HFFc6 (cell line): ENCODE measurements at regions not wholly inside any gene's neighbourhood (a gene's known extent, or its start where the extent isn't known, plus 50 kb on each side); places are given as distances from the start of the nearest gene placed in this dataset.
A peak's percentile ranks its signal among the peaks of the same experiment; 100 is the strongest.

ENCODE experiments used
- DNase-seq: peaks from one replicate; pipeline ENCODE4 v3.0.0-alpha.2; 2018
- H3K27ac Mint-ChIP-seq: 2 replicates; pipeline ENCODE4 v1.8.0; 2020; ENCODE audit warnings: mild to moderate bottlenecking, mixed read lengths
- H3K27me3 Mint-ChIP-seq: 2 replicates; pipeline ENCODE4 v1.8.0; 2021; ENCODE audit warnings: mild to moderate bottlenecking, moderate library complexity, mixed read lengths; ENCODE audit not compliant: insufficient read depth
- H3K36me3 Mint-ChIP-seq: 2 replicates; pipeline ENCODE4 v1.8.0; 2021; ENCODE audit warnings: low read depth, mixed read lengths
- H3K4me1 Mint-ChIP-seq: 2 replicates; pipeline ENCODE4 v1.8.0; 2020; ENCODE audit warnings: low read depth, mixed read lengths
- H3K4me3 Mint-ChIP-seq: 2 replicates; pipeline ENCODE4 v1.8.0; 2020; ENCODE audit warnings: mild to moderate bottlenecking, moderate library complexity, mixed read lengths
- H3K9me3 Mint-ChIP-seq: 2 replicates; pipeline ENCODE4 v1.8.0; 2020; ENCODE audit warnings: mild to moderate bottlenecking, mixed read lengths
- TF ChIP-seq, protein P1 (sequence below): fragments of 200-600 bp; sonication (generic); IDR thresholded peaks from 2 replicates; pipeline ENCODE4 v1.5.0; 2021; ENCODE audit warnings: antibody characterized with exemption, mild to moderate bottlenecking

DNA sequence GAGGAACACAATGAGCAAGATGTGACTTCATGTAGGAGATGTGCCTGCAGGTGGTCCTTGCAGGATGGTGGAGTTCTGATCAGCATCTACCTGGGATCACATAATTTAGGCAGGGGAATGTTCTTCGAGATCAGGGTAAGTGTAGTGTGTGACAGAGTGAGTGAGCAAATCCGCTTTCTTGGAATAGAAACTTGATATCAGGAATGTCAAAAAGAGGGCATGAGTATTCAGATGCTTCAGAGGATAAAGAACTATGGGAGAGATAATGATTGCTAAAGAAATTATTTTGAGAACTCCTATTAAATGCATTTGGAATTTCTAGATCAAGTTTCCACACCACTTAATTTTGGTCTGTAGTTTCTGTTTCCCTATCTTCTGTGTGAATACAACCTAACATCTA lies 463.6 kb upstream of the SLC14A2 start:
- H3K27ac Mint-ChIP-seq, result no peak overlapping the region
- no peaks in the 10 kb centered on the region for H3K36me3 Mint-ChIP-seq
- no peak overlapping the region for H3K4me3 Mint-ChIP-seq
- H3K27me3 Mint-ChIP-seq, result peaks cover 3% of the 10 kb centered on the region; the same call in 1 of the 2 replicates
- TF ChIP-seq, protein P1, sequence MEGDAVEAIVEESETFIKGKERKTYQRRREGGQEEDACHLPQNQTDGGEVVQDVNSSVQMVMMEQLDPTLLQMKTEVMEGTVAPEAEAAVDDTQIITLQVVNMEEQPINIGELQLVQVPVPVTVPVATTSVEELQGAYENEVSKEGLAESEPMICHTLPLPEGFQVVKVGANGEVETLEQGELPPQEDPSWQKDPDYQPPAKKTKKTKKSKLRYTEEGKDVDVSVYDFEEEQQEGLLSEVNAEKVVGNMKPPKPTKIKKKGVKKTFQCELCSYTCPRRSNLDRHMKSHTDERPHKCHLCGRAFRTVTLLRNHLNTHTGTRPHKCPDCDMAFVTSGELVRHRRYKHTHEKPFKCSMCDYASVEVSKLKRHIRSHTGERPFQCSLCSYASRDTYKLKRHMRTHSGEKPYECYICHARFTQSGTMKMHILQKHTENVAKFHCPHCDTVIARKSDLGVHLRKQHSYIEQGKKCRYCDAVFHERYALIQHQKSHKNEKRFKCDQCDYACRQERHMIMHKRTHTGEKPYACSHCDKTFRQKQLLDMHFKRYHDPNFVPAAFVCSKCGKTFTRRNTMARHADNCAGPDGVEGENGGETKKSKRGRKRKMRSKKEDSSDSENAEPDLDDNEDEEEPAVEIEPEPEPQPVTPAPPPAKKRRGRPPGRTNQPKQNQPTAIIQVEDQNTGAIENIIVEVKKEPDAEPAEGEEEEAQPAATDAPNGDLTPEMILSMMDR, result no peak
- no peaks in the 10 kb centered on the region for H3K4me1 Mint-ChIP-seq
- H3K9me3 Mint-ChIP-seq, result no peaks in the 10 kb centered on the region
- DNase-seq, result no peak

DNA sequence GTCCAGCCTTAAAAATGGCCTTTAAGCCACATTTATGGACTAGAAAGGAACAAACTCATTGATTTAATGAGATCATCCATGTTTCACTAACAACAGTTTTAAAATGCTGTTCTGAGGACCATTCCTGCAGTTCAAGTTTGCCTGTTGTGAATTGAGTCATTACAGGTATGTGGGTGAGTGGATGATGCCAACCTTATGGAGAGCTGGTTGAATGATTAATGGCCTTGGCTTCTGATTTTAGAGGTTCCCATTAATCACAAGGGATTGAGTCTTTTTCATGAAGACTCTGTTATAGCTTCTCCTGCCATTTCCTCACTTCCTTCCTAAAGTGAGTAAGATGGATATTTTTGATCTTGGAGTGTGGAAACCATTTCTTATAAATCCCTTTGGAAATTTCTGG lies 459.8 kb upstream of the SLC14A2 start:
- peaks cover 10% of the 10 kb centered on the region for H3K27me3 Mint-ChIP-seq
- no peaks in the 10 kb centered on the region for H3K9me3 Mint-ChIP-seq
- H3K27ac Mint-ChIP-seq, result no peak overlapping the region
- H3K4me1 Mint-ChIP-seq, result no peaks in the 10 kb centered on the region
- H3K36me3 Mint-ChIP-seq, result no peaks in the 10 kb centered on the region
- no peak for DNase-seq
- H3K4me3 Mint-ChIP-seq, result no peak overlapping the region
- TF ChIP-seq, protein P1, result no peak

DNA sequence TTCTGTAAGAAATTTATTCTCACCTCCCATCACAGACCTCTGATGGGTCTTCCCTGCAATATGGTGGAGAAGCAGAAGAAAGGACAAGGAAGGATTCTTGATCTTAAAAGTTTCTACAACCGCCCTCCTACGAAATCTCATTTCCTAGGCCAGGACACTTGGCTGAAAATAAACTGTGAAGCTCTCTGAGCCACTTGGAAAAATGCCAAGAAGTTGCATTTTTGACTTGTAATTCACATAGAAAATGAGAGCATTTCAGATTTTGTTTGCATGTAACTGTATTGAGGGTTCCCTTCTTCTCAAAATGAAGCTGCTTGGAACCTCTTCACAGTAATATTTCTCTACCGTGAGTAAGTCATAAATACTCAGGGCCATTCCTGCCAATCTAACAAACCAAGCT lies 458.3 kb upstream of the SLC14A2 start:
- no peaks in the 10 kb centered on the region for H3K4me1 Mint-ChIP-seq
- no peaks in the 10 kb centered on the region for H3K36me3 Mint-ChIP-seq
- peak; percentile 9 for DNase-seq
- H3K4me3 Mint-ChIP-seq, result no peak overlapping the region
- H3K27ac Mint-ChIP-seq, result no peak overlapping the region
- TF ChIP-seq, protein P1, result no peak
- peaks cover 10% of the 10 kb centered on the region for H3K27me3 Mint-ChIP-seq
- no peaks in the 10 kb centered on the region for H3K9me3 Mint-ChIP-seq

DNA sequence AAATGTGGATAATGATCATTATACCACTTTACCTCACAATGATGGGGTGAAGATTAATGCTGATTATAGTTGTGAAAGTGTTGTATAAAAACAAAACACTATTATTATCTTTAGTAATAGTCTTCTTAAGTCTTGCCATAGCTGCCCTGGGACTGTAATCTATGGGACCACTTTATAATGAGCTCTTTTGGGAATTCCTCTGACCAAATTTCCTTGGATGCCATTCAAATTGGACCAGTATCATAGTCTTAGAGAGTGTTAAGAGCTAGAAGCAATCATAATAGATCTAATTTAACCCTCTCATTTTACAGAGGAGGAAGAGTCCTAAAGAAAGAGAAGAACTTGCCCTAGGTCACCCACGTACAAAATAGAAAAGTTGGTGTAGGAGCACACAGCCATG lies 457.7 kb upstream of the SLC14A2 start:
- H3K36me3 Mint-ChIP-seq, result no peaks in the 10 kb centered on the region
- no peak overlapping the region for H3K27ac Mint-ChIP-seq
- H3K4me3 Mint-ChIP-seq, result no peak overlapping the region
- H3K9me3 Mint-ChIP-seq, result no peaks in the 10 kb centered on the region
- peaks cover 8% of the 10 kb centered on the region for H3K27me3 Mint-ChIP-seq
- no peaks in the 10 kb centered on the region for H3K4me1 Mint-ChIP-seq
- no peak for DNase-seq
- TF ChIP-seq, protein P1, result no peak

DNA sequence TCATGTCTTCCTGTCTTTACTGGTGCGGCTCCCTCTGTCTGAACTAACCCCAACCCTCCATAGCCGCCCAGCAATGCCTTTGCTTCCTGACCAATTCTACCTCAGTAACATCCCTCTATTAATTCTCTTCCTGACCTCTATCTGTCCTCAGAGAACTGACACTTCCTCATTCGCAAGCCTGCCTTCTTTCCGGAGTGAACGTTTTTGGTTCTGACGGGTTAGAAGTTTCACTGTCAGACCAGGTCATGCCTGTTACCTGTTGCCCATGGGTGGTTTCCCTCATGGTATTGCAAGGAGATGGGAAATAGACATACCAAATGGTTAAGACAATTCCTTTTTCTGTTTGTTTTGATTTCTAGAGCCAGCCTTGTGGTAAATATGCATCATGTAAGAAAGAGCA lies 453.4 kb upstream of the SLC14A2 start:
- Mint-ChIP-seq H3K4me3 (no peak overlapping the region), H3K27me3 (peaks cover 7% of the 10 kb centered on the region), H3K36me3 (no peaks in the 10 kb centered on the region), H3K27ac (no peak overlapping the region), H3K9me3 (no peaks in the 10 kb centered on the region), H3K4me1 (peaks cover 29% of the 10 kb centered on the region)
- no peak for DNase-seq
- TF ChIP-seq, protein P1, result no peak

DNA sequence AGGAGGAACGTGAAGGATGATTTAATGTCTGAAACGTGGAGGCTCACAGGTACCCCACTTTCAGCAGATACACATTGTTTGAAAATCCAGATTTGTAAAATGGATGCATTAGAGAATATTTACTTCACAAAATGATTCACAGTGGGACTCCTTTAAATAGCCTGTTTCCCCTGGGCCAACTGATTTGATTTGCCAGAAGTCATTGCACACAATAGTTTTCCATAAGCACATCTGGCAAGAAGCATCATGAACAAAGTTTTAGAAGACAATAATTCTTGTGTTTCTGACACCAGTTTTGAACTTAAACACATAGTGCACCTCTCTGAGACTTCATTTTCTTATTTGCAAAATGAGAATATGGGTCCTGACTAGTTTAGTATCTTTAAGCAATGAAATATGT lies 451.4 kb upstream of the SLC14A2 start:
- H3K9me3 Mint-ChIP-seq, result no peaks in the 10 kb centered on the region
- DNase-seq, result no peak
- H3K27me3 Mint-ChIP-seq, result peaks cover 3% of the 10 kb centered on the region; the same call in 1 of the 2 replicates
- no peak overlapping the region for H3K4me3 Mint-ChIP-seq
- TF ChIP-seq, protein P1, result no peak
- no peak overlapping the region for H3K27ac Mint-ChIP-seq
- no peaks in the 10 kb centered on the region for H3K36me3 Mint-ChIP-seq
- H3K4me1 Mint-ChIP-seq, result peaks cover 49% of the 10 kb centered on the region
